Loucy (cell line): ENCODE measurements at regions not wholly inside any gene's neighbourhood (a gene's known extent, or its start where the extent isn't known, plus 50 kb on each side); places are given as distances from the start of the nearest gene placed in this dataset.

ENCODE experiments used
- CTCF ChIP-seq: fragments of 200-600 bp; sonication (generic); conservative IDR thresholded peaks from 2 replicates; pipeline ENCODE4 v1.5.1; 2014; ENCODE audit warnings: mild to moderate bottlenecking, antibody characterized with exemption, low read length
- EZH2phosphoT487 ChIP-seq: fragments of 200-600 bp; IDR thresholded peaks from 2 replicates; pipeline ENCODE4 v1.6.1; 2018; ENCODE audit warnings: antibody characterized with exemption, mild to moderate bottlenecking, moderate library complexity, borderline replicate concordance

- no peak for TF ChIP-seq CTCF
- TF ChIP-seq EZH2phosphoT487 = no peak
These were observed 342.4 kb downstream of the NPHP4 start for GRCh38 chr1:5649795-5650194.
